AML-193 (cell line): ENCODE measurements at regions not wholly inside any gene's neighbourhood (a gene's known extent, or its start where the extent isn't known, plus 50 kb on each side); places are given as distances from the start of the nearest gene placed in this dataset.
"Not testable (repeated sequence)": the region's sequence is repeated elsewhere in the genome, so short reads cannot be mapped to it uniquely, and the experiment has no call there.

Source experiments
- DNase-seq, 2 experiments: peaks; one replicate each; lab custom pipeline; 2025; lab: John Stamatoyannopoulos, UW

DNA sequence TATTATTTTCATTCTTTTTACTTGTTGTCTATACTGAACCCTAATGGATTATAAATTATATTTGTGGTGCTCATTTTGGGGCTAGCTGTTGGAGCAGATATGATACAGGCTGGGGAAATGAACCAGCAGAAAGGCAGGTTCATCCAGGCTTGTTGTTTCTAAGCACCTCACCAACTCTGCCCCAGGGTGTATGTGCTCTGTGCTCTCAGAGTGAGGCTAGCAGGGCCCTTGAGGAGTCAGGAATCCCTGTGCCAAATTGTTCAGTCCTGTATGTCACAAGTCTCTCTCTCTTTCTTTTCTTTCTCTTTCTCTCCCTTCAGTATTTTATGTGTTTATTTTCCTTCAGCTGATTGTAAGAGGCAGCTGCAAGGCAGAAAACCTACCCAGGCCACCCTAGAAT lies 181.1 kb upstream of the DPP10 start:
- DNase-seq = no peak

DNA sequence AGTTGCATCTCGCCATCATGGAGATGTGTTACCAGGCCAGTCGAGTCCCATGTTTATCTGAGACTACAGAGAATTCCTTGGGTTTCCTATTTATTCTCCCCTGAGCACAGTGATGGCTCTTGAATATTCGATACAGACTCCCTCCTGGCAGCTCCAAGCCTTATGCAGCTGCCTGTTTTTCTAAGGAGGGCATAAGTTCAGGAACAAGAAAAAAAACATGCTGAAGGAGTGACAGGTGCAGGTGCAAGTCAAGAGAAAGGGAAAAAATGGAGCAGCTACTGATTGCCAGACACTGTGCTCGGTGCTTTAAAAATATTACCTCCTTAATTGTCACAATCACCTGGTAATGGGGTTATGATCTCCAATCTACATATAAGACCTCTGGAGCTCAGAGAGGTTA lies 177.2 kb upstream of the DPP10 start:
- DNase-seq = no peak

DNA sequence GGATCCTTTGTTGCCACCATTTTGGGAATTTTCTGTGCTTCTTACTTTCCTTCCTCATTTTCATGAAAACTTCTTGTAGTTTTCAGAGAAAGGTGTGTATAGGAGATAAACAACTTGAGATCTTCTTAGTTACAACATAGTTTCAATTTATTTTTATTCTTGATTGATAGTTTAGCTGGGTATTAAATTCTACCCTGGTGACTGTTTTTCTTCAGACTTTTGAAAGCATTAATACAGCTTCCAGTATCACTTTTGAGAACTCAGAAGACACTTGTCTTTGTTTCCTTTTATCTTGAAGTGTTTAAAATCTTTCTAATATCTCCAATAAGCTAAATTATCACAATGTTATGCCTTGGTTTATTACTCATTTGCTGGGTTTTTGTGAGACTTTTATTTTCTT lies 167.5 kb upstream of the DPP10 start:
- no peak for DNase-seq

DNA sequence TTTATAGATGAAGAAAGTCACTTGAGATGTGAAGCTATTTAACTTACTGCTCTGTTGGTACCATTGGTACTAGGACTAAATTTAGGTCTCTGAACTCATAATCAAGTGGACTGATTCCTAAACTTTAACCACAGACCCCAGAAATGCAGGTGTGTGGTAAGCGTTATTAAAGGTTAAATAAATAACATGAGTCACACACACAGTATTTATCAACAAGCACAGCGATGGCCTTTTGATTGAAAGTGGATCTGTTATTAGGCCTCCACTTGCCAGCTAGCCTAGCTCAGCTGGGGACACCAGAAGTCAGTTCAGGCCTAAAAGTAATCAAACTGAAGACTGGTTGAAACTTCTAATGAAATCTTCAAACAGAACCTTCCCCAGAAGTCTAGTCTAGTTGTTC lies 161.3 kb upstream of the DPP10 start:
- no peak for DNase-seq

DNA sequence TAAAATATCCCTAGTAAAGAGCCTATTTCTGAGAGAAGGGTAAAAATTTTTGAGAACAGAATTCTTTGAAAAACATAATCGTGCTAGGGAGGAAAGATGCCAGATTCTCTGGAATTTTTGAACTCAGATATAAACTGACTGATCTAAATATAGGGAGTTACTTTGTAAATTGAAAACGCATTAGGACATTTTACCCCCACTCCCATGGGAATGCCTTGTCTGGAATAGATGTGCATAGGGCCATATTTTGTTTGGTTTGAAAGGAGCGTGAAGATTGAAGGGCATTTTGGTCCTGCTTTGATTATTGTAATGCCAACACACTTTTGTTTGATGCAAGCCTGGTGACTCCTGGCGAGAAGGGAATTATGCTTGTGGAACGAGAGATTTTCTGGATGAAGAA lies 158.7 kb upstream of the DPP10 start:
- no peak for DNase-seq

DNA sequence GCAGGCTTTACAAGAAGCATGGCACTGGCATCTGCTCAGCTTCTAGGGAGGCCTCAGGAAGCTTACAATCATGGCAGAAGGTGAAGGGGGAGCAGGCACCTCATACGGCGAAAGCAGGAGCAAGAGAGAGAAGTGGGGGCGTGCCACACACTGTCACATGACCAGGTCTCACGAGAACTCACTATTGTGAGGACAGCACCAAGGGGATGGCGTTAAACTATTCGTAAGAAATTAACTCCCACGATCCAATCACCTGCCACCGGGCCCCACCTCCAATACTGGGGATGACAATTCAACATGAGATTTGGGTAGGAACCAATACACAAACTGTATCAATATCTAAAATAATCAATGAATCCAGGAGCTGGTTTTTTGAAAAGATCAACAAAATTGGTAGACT lies 156.0 kb upstream of the DPP10 start:
- DNase-seq = no peak

DNA sequence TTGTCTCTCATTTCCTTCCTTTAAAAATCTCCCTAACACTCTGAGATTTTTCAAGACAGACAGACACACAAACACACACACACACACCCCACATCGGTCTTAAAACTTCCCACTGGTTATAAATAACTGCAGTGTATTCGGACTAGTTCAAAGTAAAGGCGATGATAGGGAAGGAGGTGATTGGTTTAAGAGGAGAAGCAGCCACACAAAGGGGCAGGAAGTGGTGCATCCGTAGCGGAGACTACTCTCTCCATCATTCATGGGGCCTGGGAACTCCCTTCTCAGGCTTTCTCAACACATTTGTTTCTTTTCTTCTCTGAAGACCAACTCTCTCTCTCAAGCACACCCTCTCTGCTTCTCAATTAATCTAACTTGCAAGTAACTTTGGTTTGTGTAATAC lies 149.1 kb upstream of the DPP10 start:
- DNase-seq = no peak

DNA sequence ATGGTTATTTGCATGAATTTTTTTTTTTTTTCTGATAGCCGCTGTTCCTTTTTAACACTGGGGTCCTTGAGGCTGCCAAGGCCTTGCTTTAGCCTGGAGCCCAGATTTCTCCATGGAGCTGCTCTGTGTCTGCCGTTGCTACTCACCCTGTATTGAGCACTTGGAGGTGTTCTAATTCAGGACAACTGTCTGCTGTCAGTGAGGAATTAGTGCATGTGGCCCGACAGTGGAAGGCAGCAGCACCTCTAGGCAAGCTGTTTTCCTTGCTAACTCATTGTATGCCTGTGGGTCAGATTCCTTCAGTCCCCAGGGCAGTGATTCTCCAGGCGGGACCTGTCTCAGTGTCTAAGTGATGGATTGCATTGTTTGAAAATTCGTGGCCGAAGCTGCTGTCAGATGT lies 147.7 kb upstream of the DPP10 start:
- DNase-seq = no peak

DNA sequence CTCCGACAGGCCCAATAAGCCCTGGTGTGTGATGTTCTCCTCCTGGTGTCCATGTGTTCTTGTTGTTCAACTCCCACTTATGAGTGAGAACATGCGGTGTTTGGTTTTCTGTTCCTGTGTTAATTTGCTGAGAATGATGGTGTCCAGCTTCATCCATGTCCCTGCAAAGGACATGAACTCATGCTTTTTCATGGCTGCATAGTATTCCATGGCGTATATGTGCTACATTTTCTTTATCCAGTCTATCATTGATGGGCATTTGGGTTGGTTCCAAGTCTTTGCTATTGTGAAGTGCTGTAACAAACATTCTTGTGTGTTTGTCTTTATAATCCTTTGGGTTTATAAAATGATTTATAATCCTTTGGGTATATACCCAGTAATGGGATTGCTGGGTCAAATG lies 142.1 kb upstream of the DPP10 start:
- DNase-seq = not testable (repeated sequence)

DNA sequence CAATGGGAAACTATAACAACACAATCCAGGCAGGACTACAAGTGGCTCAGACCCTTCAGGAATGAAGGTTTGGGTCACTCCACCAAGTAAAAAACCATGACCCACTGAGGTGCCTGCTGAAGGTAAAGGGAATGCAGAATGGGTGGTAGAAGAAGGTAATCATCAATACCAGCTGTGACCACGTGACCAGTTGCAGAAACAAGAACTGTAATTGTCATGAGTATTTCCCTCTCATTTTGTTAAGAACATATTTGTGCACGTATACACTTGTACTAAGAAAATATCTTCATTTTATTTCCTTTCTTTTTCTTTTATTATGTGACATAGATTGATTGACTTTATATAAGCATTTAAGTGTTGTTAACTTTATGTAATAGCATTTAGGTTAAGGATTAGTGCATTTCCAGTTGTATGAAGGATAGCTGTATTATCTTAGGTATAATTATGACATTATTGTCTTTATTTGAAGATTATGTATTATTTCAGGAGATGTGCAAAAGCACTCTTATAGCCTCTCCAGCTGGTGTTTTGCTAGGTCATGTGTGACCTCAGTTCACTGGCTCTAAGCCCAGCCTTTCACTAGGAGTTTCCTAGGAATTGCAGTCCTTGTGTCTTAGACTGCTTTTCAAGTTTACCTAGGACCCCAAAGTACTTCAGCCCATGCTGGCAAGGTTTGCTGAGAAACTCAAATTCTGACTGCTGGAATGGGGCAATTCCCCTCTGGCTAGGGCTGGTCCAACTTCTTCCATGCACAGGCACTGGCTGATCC lies 125.7 kb upstream of the DPP10 start:
- DNase-seq = no peak

DNA sequence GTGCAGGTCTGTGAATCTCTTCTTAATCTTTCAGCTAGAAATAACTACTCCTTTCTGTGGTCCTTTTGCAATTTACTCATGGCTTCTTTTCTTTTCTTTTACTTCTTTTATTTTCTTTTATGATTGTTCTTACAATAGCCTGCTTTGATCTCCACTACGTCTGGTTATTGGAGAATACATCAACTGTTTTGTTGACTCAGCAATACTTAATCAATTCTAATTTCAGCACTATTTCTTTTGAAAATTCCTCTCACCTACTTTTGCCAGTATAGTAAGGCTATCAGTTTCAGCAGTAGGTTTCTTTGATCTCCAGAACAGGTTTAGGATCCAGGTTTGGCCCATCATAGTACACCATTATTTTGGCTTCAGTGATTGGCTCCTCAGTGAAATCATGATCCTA lies 111.8 kb upstream of the DPP10 start:
- DNase-seq = no peak

DNA sequence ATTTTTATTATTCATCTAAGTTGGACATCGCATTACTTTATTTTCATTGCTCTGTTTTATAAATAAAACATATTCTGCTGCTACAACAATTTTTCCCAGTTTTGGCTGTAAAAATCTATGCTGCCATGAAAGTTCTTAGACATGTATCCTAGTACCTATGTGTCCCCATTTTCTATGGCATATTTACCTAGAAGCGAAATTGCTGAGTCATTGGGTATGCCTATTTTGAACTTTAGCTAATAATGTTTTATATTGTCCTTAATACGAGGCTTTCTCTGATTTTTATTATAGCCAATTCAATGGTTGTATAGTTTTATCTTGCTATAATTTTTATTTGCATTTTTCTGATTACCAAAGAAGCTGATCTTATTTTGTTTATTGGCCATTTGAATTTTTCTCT lies 110.5 kb upstream of the DPP10 start:
- DNase-seq = no peak

DNA sequence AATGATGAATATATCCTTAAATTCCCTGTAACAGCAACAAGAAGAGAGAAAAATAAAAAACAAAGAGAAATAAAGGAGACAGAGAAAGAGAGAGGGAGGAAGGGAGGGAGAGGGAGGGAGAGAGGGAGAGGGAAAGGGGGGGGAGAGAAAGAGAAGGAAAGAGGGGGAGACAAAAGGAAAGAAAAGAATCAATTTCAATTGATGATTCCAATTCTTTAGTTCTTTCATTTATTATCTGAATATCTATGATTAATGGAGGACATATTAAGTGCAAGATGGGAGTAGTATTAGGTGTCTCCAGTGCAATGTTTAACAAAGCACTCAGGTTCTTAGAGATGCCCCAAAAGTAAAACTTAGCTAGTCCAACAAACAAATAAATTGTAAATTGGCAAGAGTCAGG lies 97.2 kb upstream of the DPP10 start:
- DNase-seq = no peak

DNA sequence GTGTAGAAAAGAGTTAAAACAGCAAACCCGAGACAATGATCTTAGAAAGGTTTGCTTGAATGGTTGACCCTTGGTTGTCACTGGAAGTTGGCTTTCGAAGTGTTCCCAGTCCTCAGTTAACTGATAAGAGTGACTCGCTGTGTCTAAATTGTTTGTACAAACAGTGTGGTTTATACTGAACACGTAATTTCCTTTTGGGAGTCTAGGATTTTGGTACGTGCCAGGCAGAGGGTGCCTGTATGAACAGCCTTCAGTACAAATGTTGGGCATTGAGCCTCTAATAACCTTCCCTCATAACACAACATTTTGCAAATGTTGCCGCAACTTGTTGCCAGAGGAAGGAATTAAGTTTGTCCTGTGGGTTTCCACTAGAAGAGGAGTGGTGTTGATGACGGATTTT lies 95.8 kb upstream of the DPP10 start:
- no peak for DNase-seq

DNA sequence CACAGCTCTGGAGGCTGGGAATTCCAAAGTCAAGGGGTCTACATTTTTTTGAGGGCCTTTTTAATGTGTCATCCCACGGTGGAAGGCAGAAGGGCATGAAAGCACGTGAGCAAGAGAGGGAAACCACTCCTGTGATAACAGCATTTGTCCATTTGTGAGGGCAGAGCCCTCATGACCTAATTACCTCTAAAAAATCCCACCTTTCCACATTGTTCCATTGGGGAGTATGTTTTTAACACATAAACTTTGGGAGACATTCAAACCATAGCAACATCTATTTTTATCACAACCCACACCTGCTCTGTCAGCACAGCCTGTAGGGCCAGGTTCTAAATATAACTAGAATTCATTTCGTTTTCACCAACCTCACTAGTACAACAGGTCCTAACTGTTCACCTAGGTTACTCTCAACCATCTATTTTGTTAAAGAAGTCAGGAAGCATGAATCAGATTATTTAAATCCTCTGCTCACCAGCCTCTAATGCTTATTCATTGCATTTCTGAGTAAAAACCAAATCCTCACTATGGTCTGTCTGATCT lies 92.2 kb upstream of the DPP10 start:
- DNase-seq = no peak

DNA sequence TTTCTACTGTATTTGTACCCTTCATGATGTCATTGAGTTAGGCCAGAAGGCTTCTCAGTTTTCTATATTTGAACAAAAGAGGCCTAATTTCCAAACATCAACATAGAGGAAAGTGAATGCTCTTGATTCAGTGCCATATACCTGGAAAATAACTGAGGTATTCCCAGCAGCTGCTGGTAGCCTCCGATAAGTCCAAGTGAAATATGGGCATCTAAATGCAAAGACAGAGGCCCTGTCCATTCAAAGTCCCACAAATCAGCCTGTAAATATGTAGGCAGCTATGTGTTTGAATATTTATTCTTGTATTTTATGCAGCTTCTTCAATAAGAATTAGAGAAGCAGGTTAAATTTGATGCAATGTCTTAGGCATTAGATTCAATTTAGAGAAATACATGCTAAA lies 89.5 kb upstream of the DPP10 start:
- no peak for DNase-seq

DNA sequence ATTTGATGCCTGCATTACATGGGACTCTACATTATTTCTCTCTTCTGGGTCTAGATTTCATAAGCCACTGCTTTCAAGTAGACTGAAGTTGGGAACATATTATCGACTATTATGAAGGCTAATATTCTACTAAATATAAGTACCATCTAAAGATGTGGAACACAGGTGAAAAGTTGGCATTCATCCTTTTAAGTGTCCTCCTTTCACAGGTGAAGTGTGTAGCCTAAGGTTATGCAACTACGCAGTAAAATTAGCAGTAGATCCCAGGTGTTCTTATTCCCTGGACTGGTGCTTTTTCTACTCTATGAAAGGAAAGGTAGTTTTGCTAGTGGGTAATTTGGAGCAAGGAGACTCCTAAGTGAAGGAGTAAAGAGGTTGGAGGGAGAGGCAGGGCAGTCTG lies 88.2 kb upstream of the DPP10 start:
- DNase-seq = no peak

DNA sequence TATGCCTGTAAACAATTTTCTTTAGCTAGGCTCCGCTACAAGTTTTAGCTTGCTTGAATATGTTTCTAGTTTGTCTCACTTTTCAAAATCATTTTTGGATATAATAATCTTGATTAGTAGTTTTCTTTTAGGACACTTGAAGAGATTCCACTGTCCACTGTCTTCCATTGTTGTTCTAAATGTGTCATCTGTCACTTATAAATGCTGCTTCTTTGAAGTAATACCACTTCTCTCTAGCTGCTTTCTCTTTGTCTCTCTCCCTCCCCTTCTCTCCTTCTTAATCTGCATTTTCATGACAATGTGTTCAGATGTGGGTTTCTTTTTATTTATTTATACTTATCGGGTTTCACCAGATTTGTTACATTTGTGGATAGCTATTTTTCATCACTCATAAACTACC lies 73.7 kb upstream of the DPP10 start:
- DNase-seq = no peak

DNA sequence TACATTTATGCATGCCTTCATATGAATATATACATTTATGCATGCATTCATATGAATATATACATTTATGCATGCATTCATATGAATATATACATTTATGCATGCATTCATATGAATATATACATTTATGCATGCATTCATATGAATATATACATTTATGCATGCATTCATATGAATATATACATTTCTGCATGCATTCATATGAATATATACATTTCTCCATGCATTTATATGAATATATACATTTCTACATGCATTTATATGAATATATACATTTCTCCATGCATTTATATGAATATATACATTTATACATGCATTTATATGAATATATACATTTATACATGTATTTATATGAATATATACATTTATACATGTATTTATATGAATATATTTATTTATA lies 70.7 kb upstream of the DPP10 start:
- not testable (repeated sequence) for DNase-seq

DNA sequence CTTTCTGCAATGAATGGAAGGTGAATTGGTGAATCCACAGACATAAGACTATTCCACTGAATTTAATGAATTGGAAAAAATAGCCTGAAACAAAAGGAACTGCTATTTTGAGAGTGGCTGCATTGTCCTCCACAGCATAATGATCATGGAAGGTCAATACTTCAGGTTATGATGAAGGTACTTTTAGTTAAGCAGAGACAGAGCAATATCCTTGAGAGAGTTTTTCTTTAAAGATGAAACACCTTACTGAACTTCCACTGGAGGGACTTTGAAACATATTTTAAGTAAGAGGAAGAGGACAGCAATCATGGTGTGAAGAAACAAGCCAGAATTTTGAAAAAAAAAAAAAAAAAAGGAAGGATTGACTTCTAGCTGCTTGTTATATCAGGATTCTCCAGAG lies 68.8 kb upstream of the DPP10 start:
- no peak for DNase-seq

DNA sequence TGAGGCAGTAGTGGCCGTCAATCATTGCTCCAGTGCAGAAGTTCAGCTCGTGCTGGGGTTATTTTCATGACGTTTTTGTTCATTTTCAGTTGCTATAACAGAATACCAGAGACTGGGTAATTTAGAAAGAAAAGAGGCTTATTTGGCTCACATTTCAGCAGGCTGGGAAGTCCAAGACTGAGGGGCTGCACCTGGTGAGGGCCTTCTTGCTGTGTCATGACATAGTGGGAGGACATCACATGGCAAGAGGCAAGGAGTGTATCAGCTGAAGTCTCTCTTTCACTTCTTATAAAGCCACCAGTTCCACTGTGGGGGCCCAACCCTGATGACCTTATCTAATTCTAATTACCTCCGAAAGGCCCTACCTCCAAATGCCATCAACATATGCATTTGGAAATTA lies 58.0 kb upstream of the DPP10 start:
- no peak for DNase-seq

DNA sequence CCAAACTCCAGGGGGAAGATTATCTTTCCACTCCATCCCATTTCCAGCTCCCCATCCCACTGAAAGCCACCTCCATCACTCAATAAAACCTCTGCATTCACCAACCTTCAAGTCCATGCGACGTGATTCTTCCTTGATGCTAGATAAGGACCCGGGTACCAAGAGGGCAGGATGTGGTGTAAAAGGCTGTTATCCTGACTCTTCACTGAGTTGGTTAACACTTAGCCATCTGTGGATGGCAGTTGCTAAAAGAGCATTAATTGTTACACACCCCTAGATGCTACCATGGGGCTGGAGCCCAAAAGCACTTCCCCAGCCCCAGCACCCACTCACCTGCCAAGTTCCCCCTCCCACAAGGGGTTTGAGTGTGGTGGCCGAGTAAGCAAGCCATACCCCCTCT lies 53.4 kb upstream of the DPP10 start:
- DNase-seq = no peak
